HCT116 (cell line): ENCODE measurements at regions not wholly inside any gene's neighbourhood (a gene's known extent, or its start where the extent isn't known, plus 50 kb on each side); places are given as distances from the start of the nearest gene placed in this dataset.

Source experiments
- ATAC-seq: fragments of 200-7000 bp; cut with Tn5 transposase; 2 replicates; pipeline ENCODE4 v1.9.1; 2020; ENCODE audit warnings: mild to moderate bottlenecking, moderate library complexity
- BruUV-seq: library from RNA; stranded (reverse); fragments of 400-500 nt; replicated peaks from 2 replicates; lab custom pipeline; 2021; lab: Mats Ljungman, UMichigan
- CTCF ChIA-PET: fragments of 300-600 bp; sonication (Branson Sonifier 250); formaldehyde crosslinking; loops from one replicate; lab custom pipeline; 2021; ENCODE audit warnings: antibody characterized with exemption; lab: Charles Lee
- POLR2A ChIA-PET: fragments of 300-600, 350-600 bp; sonication (Branson Sonifier 250); formaldehyde crosslinking; loops from one replicate; lab custom pipeline; 2021; ENCODE audit warnings: antibody characterized with exemption; lab: Charles Lee
- RAD21 ChIA-PET, 2 experiments: fragments of 300-600 bp; sonication (Branson Sonifier 250); formaldehyde crosslinking; loops; one replicate each; lab custom pipeline; 2023; ENCODE audit warnings: low total read pairs in 2 of 2; ENCODE audit not compliant: uncharacterized antibody in 2 of 2, unreplicated experiment in 2 of 2, low non-redundant PET in 1 of 2; lab: Charles Lee
- DNase-seq: peaks from one replicate; pipeline ENCODE4 v3.0.0-alpha.2; 2010; ENCODE audit warnings: low read depth, low spot score
- H2AFZ ChIP-seq: fragments of 200-600 bp; shearing (Covaris generic), sonication (generic); 2 replicates; pipeline ENCODE4 v1.6.1; 2017; ENCODE audit warnings: low read depth, mixed run types, mixed read lengths, antibody characterized with exemption, low read length; ENCODE audit not compliant: poor library complexity, severe bottlenecking
- H3K27ac ChIP-seq: 2 replicates; pipeline ENCODE4 v1.5.1; 2012; ENCODE audit warnings: low read depth, low read length
- H3K27me3 ChIP-seq: fragments of 200-600 bp; sonication (generic); 2 replicates; pipeline ENCODE4 v1.6.1; 2016; ENCODE audit warnings: mixed run types, low read length, mixed read lengths; ENCODE audit not compliant: insufficient read depth
- H3K36me3 ChIP-seq, 2 experiments: fragments of 200-500 bp in 1 of 2; fragments of 200-600 bp in 1 of 2; sonication (Bioruptor generic) in 1 of 2; sonication (generic) in 1 of 2; 2 replicates each; pipeline versions ENCODE4 v1.5.1 to v1.6.1; 2014 to 2016; ENCODE audit warnings: low read length in 2 of 2, inconsistent platforms in 1 of 2, mixed read lengths in 1 of 2, mixed run types in 1 of 2; ENCODE audit not compliant: insufficient read depth in 2 of 2, control insufficient read depth in 1 of 2
- H3K4me1 ChIP-seq, 2 experiments: fragments of 200-600 bp in 1 of 2; sonication (generic) in 1 of 2; 2 replicates each; pipeline versions ENCODE4 v1.5.1 to v1.6.1; 2012 to 2017; ENCODE audit warnings: low read length in 2 of 2, inconsistent platforms in 1 of 2, mild to moderate bottlenecking in 1 of 2, mixed read lengths in 1 of 2, mixed run types in 1 of 2, moderate library complexity in 1 of 2; ENCODE audit not compliant: insufficient read depth in 2 of 2, control insufficient read depth in 1 of 2
- H3K4me2 ChIP-seq: fragments of 200-600 bp; sonication (generic); 2 replicates; pipeline ENCODE4 v1.6.1; 2017; ENCODE audit warnings: mixed run types, low read length, mixed read lengths
- H3K4me3 ChIP-seq, 2 experiments: fragments of 200-600 bp in 1 of 2; sonication (generic) in 1 of 2; replicated peaks in 1 of 2; 2 replicates each; pipeline ENCODE4 v1.5.1; 2011 to 2016; ENCODE audit warnings: low read length in 2 of 2, control low read depth in 1 of 2, low read depth in 1 of 2, mild to moderate bottlenecking in 1 of 2, mixed read lengths in 1 of 2, mixed run types in 1 of 2
- H3K79me2 ChIP-seq: fragments of 200-600 bp; sonication (generic); 2 replicates; pipeline ENCODE4 v1.6.1; 2017; ENCODE audit warnings: mild to moderate bottlenecking, mixed run types, low read length, moderate library complexity, mixed read lengths; ENCODE audit not compliant: insufficient read depth
- H3K9ac ChIP-seq: fragments of 200-600 bp; sonication (generic); 2 replicates; pipeline ENCODE4 v1.6.1; 2016; ENCODE audit warnings: low read length, mixed read lengths
- H3K9me2 ChIP-seq: fragments of 200-600 bp; sonication (generic), shearing (Covaris generic); 2 replicates; pipeline ENCODE4 v1.6.1; 2017; ENCODE audit warnings: mixed run types, mild to moderate bottlenecking, moderate library complexity; ENCODE audit not compliant: insufficient read depth
- H3K9me3 ChIP-seq, 2 experiments: fragments of 200-500 bp in 1 of 2; fragments of 200-600 bp in 1 of 2; sonication (Bioruptor generic) in 1 of 2; sonication (generic) in 1 of 2; 2 replicates each; pipeline ENCODE4 v1.6.1; 2014 to 2017; ENCODE audit warnings: low read length in 2 of 2, mixed read lengths in 2 of 2, inconsistent platforms in 1 of 2, low read depth in 1 of 2, mild to moderate bottlenecking in 1 of 2, mixed run types in 1 of 2, moderate library complexity in 1 of 2; ENCODE audit not compliant: control insufficient read depth in 1 of 2, insufficient read depth in 1 of 2
- H4K20me1 ChIP-seq: fragments of 200-600 bp; sonication (generic), shearing (Covaris generic); 2 replicates; pipeline ENCODE4 v1.6.1; 2017; ENCODE audit warnings: mixed run types, mild to moderate bottlenecking, moderate library complexity; ENCODE audit not compliant: insufficient read depth
- ATF3 ChIP-seq: IDR thresholded peaks from 2 replicates; pipeline ENCODE4 v1.6.1; 2012
- CBX3 ChIP-seq: IDR thresholded peaks from 2 replicates; pipeline ENCODE4 v1.6.1; 2012; ENCODE audit warnings: low read depth
- CTCF ChIP-seq, 3 experiments: fragments of 200-600 bp in 1 of 3; sonication (generic) in 1 of 3; IDR thresholded peaks in 2 of 3; conservative IDR thresholded peaks in 1 of 3; 2 replicates each; pipeline ENCODE4 v1.5.1; 2012 to 2017; ENCODE audit warnings: low read depth in 2 of 3, low read length in 2 of 3, antibody characterized with exemption in 1 of 3, borderline replicate concordance in 1 of 3, control low read depth in 1 of 3, mild to moderate bottlenecking in 1 of 3, mixed read lengths in 1 of 3, mixed run types in 1 of 3, moderate library complexity in 1 of 3; ENCODE audit not compliant: insufficient read depth in 1 of 3
- JUND ChIP-seq: IDR thresholded peaks from 2 replicates; pipeline ENCODE4 v1.6.1; 2012
- ZNF274 ChIP-seq: fragments of 200-500 bp; sonication (Bioruptor generic); IDR thresholded peaks from 2 replicates; pipeline ENCODE4 v1.6.1; 2014; ENCODE audit warnings: mild to moderate bottlenecking, low read depth, low read length, inconsistent platforms
- intact Hi-C: fragments of 100-400 bp; cut with micrococcal nuclease; formaldehyde crosslinking; loops from 2 replicates; pipeline ENCODE4 v1.10.0; 2022
- TF ChIP-seq, protein P1 (sequence below): IDR thresholded peaks from 2 replicates; pipeline ENCODE4 v1.6.1; 2012

DNA sequence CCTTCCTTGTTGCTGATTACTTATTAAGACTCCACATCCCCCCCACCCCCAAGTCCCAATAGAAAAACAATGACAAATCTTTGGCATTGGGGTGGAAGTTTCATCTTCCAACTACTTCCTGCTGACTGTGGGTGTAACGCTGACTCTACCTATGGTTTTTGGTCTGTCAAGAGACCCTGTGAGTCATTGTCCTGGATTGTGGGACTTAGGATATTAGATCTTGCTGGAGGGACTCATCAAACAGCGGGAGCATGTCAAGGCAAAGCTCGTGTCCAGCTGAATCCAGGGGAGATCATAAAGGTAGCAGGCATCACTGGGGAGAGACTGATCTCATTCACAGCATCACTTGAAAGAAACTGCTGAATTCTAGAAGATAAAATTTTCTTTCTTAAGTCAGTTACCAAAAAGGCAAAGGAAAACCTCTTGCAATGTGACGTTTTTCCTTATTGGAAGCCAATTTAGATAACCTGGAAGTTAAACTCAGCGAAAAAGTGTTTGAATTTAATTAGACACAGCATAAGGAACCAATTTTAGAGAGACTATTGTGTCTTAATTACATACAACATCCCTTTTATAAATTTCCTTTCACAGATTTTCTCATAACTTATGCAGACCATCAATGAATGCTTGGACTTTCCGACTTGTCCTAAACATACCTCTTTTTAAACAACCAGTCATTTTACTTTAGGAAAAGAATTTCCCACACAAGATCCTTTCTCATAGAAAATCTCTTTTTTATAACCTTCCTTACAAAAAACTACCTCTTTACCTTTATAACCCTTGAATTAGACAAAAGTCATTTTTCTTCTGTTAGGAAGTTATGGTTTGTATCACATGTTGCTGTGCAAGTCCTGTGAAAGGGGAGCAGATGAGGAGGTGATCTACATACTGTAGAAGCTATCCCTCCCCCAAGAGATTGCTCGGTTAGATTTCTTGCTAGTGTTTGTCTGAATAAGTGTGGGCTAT is 94.6 kb upstream of the SCAF11 start:
- Histone ChIP-seq H3K4me2 (no peak overlapping the region), H2AFZ (no peak overlapping the region), H3K4me1 (no peaks in the 10 kb centered on the region), H3K27me3 (no peaks in the 10 kb centered on the region), H3K79me2 (no peaks in the 10 kb centered on the region), H3K9me3 (peaks cover 9 to 17% of the 10 kb centered on the region in 2 experiments; a peak in 2 of 4 replicates), H4K20me1 (no peaks in the 10 kb centered on the region), H3K36me3 (no peaks in the 10 kb centered on the region), H3K4me3 (no peak overlapping the region), H3K9me2 (no peaks in the 10 kb centered on the region), H3K27ac (no peak overlapping the region), H3K9ac (no peak overlapping the region)
- intact Hi-C loops, result no loop called here
- ChIA-PET POLR2A (no interaction called here), CTCF (no interaction called here), RAD21 (no interaction called here)
- TF ChIP-seq ZNF274 (no peak), CTCF (IDR thresholded peaks at IDR 0.05 in 2 of 3, conservative IDR thresholded peaks at IDR 0.05 in 1 of 3; ENCODE audit: borderline replicate concordance in 1 of 3, insufficient read depth in 1 of 3, low read depth in 2 of 3, low read length in 2 of 3) (no peak), JUND (no peak), ATF3 (no peak), CBX3 (peak; percentile 46; the same call in 1 of the 2 replicates)
- TF ChIP-seq, protein P1, sequence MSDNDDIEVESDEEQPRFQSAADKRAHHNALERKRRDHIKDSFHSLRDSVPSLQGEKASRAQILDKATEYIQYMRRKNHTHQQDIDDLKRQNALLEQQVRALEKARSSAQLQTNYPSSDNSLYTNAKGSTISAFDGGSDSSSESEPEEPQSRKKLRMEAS, result no peak
- BruUV-seq, result no TSS peak
- no peak for ATAC-seq
- no peak for DNase-seq
